Chondrocyte (in vitro differentiated cells): ENCODE measurements at regions not wholly inside any gene's neighbourhood (a gene's known extent, or its start where the extent isn't known, plus 50 kb on each side); places are given as distances from the start of the nearest gene placed in this dataset.
"Not testable (repeated sequence)": the region's sequence is repeated elsewhere in the genome, so short reads cannot be mapped to it uniquely, and the experiment has no call there.

ENCODE experiments used
- DNase-seq: peaks from one replicate; pipeline ENCODE4 v3.0.0; 2021; ENCODE audit warnings: mixed read lengths, low spot score
- H3K27ac Mint-ChIP-seq: one replicate; pipeline ENCODE4 v1.8.0; 2021; ENCODE audit warnings: mild to moderate bottlenecking, moderate library complexity, mixed read lengths; ENCODE audit not compliant: unreplicated experiment
- H3K27me3 Mint-ChIP-seq: 2 replicates; pipeline ENCODE4 v1.8.0; 2021; ENCODE audit warnings: low read depth, mixed read lengths
- H3K36me3 Mint-ChIP-seq: 2 replicates; pipeline ENCODE4 v1.8.0; 2021; ENCODE audit warnings: low read depth, mixed read lengths
- H3K4me1 Mint-ChIP-seq: 2 replicates; pipeline ENCODE4 v1.8.0; 2021; ENCODE audit warnings: low read depth, mild to moderate bottlenecking, mixed read lengths
- H3K4me3 Mint-ChIP-seq: one replicate; pipeline ENCODE4 v1.8.0; 2021; ENCODE audit warnings: mild to moderate bottlenecking, moderate library complexity, mixed read lengths; ENCODE audit not compliant: unreplicated experiment
- H3K9me3 Mint-ChIP-seq: 2 replicates; pipeline ENCODE4 v1.8.0; 2021; ENCODE audit warnings: low read depth, mixed read lengths
- CTCF ChIP-seq: fragments of 200-600 bp; sonication (generic); IDR thresholded peaks from 2 replicates; pipeline ENCODE4 v1.5.0; 2021; ENCODE audit warnings: antibody characterized with exemption, mild to moderate bottlenecking, moderate library complexity

- H3K36me3 Mint-ChIP-seq, DNase-seq, H3K27me3 Mint-ChIP-seq, H3K27ac Mint-ChIP-seq, H3K4me3 Mint-ChIP-seq, H3K4me1 Mint-ChIP-seq: not testable (repeated sequence)
- peaks cover 19% of the 10 kb centered on the region for H3K9me3 Mint-ChIP-seq
- TF ChIP-seq CTCF = peak; percentile 30
These were observed 348.3 kb downstream of the GOLGA6L6 start for GRCh38 chr15:20192982-20193929.

- peaks cover 19% of the 10 kb centered on the region for H3K9me3 Mint-ChIP-seq
- peak; percentile 84 for DNase-seq
- H3K4me3 Mint-ChIP-seq, H3K4me1 Mint-ChIP-seq, H3K27me3 Mint-ChIP-seq, H3K36me3 Mint-ChIP-seq, H3K27ac Mint-ChIP-seq: not testable (repeated sequence)
These were observed 350.0 kb downstream of the GOLGA6L6 start for GRCh38 chr15:20191508-20192125.

- peak; percentile 80 for DNase-seq
- H3K36me3 Mint-ChIP-seq, H3K27ac Mint-ChIP-seq, H3K4me1 Mint-ChIP-seq, H3K4me3 Mint-ChIP-seq, H3K27me3 Mint-ChIP-seq: not testable (repeated sequence)
- peaks cover 22% of the 10 kb centered on the region for H3K9me3 Mint-ChIP-seq
These were observed 353.0 kb downstream of the GOLGA6L6 start for GRCh38 chr15:20188611-20189010.

- H3K9me3 Mint-ChIP-seq = peaks cover 22% of the 10 kb centered on the region
- H3K36me3 Mint-ChIP-seq, H3K4me3 Mint-ChIP-seq, H3K27me3 Mint-ChIP-seq, H3K27ac Mint-ChIP-seq, H3K4me1 Mint-ChIP-seq: not testable (repeated sequence)
- DNase-seq = peak; percentile 86
These were observed 353.9 kb downstream of the GOLGA6L6 start for GRCh38 chr15:20187370-20188355.

DNA sequence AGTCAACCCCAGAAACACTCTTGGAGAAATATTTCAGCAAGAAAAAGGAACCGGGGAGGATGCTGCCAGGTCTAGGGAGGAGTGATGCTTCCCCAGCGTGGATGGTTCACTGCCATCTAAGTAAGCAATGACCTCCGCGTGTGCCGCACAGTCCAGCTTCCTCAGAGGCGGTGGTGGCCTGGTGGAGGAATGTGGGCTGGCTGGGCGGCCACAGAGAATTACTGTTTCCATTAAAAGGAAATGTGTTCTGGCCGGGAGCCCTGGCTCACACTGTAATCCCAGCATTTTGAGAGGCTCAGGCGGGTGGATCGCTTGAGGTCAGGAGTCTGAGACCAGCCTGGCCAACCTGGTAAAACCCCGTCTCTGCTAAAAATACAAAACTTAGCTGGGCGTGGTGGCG lies 356.7 kb downstream of the GOLGA6L6 start:
- H3K27me3 Mint-ChIP-seq, H3K9me3 Mint-ChIP-seq, H3K27ac Mint-ChIP-seq, H3K36me3 Mint-ChIP-seq, H3K4me3 Mint-ChIP-seq, H3K4me1 Mint-ChIP-seq: not testable (repeated sequence)
- DNase-seq = peak; percentile 72

- H3K4me1 Mint-ChIP-seq = not testable (repeated sequence)
These were observed 373.4 kb downstream of the GOLGA6L6 start for GRCh38 chr15:20168221-20168620.

DNA sequence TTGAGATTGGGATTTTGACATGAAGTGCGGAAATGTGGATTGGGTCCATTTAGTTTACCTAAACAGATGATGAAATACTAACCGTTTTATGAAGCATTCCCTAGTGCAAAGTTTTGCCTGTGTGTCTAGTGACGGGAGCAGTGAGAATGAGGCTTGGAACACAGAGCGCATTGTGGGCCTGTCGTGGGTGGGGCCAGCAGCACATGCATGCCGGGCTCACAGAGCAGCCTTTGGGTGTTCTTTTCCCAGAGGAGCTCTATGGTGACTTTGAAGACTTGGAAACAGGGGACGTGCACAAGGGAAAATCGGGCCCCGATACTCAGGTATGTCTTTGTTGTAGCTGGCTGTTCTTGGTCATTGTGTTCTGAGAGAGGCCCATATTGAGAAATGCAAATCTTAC lies 388.1 kb downstream of the GOLGA6L6 start:
- H3K27me3 Mint-ChIP-seq, H3K9me3 Mint-ChIP-seq: not testable (repeated sequence)
- peak; percentile 41 for DNase-seq

More at GRCh38 chr15:20168221-20168620, 373.4 kb downstream of the GOLGA6L6 start:
- H3K27me3 Mint-ChIP-seq, H3K4me3 Mint-ChIP-seq, H3K27ac Mint-ChIP-seq, H3K36me3 Mint-ChIP-seq, H3K9me3 Mint-ChIP-seq: not testable (repeated sequence)
- peak; percentile 43 for DNase-seq

GRCh38 chr15:20148679-20149078 lies 392.9 kb downstream of the GOLGA6L6 start:
- H3K9me3 Mint-ChIP-seq, H3K27ac Mint-ChIP-seq, H3K36me3 Mint-ChIP-seq, H3K27me3 Mint-ChIP-seq, H3K4me1 Mint-ChIP-seq, H3K4me3 Mint-ChIP-seq, DNase-seq: not testable (repeated sequence)

More for the DNA sequence above, 388.1 kb downstream of the GOLGA6L6 start:
- H3K4me1 Mint-ChIP-seq, H3K36me3 Mint-ChIP-seq, H3K27ac Mint-ChIP-seq, H3K4me3 Mint-ChIP-seq: not testable (repeated sequence)

DNA sequence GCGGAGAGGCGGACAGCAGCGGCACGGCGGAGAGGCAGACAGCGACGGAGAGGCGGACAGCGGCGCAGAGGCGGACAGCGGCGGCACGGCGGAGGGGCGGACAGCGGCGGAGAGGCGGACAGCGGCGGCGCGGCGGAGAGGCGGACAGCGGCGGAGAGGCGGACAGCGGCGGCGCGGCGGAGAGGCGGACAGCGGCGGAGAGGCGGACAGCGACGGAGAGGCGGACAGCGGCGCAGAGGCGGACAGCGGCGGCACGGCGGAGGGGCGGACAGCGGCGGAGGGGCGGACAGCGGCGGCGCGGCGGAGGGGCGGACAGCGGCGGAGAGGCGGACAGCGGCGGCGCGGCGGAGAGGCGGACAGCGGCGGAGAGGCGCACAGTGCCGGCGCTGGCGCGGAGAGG lies 393.6 kb downstream of the GOLGA6L6 start:
- not testable (repeated sequence) for H3K4me3 Mint-ChIP-seq, H3K27me3 Mint-ChIP-seq, H3K36me3 Mint-ChIP-seq, H3K9me3 Mint-ChIP-seq, H3K27ac Mint-ChIP-seq, H3K4me1 Mint-ChIP-seq
- peak; percentile 85 for DNase-seq

- not testable (repeated sequence) for H3K4me3 Mint-ChIP-seq, H3K36me3 Mint-ChIP-seq, H3K4me1 Mint-ChIP-seq, H3K27me3 Mint-ChIP-seq, H3K27ac Mint-ChIP-seq, H3K9me3 Mint-ChIP-seq
- peak; percentile 91 for DNase-seq
These were observed 397.1 kb downstream of the GOLGA6L6 start for GRCh38 chr15:20144333-20145036.

DNA sequence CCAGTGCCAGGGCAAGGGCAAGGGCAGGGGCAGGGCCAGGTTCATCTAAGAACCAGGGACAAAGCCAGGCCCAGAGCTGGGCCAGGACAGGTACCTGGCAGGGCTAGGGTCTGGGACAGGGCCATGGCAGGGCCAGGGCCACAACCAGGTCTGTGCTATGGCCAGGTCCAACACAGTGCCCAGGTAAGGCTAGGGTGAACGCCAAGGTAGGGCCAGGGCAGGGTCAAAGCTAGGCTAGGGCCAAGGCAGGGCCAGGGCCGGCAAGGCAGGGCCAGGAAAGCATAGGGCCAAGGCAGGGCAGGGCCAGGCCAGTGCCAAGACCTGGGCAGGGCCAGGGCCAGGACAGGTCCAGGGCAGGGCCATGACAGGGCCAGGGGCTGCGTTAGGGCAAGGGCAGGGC lies 398.7 kb downstream of the GOLGA6L6 start:
- not testable (repeated sequence) for H3K4me1 Mint-ChIP-seq, H3K27me3 Mint-ChIP-seq, H3K9me3 Mint-ChIP-seq, DNase-seq, H3K4me3 Mint-ChIP-seq, H3K27ac Mint-ChIP-seq, H3K36me3 Mint-ChIP-seq
